HL-60 (cell line): ENCODE measurements at regions not wholly inside any gene's neighbourhood (a gene's known extent, or its start where the extent isn't known, plus 50 kb on each side); places are given as distances from the start of the nearest gene placed in this dataset.

ENCODE experiments used
- POLR2AphosphoS5 ChIP-seq: IDR thresholded peaks from 2 replicates; pipeline ENCODE4 v1.6.1; 2012; ENCODE audit warnings: low read depth
- TF ChIP-seq, protein P1 (sequence below): IDR thresholded peaks from one replicate; pipeline ENCODE4 v1.5.1; 2011; ENCODE audit warnings: low read length, control low read depth, inconsistent platforms; ENCODE audit not compliant: insufficient read depth

DNA sequence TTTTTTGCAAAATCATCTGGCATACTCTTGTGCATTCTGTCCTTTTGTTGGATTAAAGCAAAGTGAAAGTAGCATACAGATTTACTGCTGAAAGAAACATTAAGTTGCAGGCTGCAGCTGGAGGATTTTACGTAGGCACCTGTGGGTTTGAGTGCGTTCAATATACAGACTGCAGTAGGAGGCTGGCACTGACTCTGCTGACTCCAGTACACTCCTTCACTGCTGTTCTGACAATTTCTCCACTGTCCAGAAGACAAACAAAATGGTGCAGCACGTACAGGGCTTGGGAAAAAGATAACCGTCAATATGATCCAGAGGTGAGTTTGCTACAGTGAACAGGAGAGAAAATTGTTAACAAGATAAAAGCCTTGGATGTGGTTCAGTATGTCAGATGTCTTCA, 73.3 kb downstream of the TANC2 start:
- TF ChIP-seq, protein P1, sequence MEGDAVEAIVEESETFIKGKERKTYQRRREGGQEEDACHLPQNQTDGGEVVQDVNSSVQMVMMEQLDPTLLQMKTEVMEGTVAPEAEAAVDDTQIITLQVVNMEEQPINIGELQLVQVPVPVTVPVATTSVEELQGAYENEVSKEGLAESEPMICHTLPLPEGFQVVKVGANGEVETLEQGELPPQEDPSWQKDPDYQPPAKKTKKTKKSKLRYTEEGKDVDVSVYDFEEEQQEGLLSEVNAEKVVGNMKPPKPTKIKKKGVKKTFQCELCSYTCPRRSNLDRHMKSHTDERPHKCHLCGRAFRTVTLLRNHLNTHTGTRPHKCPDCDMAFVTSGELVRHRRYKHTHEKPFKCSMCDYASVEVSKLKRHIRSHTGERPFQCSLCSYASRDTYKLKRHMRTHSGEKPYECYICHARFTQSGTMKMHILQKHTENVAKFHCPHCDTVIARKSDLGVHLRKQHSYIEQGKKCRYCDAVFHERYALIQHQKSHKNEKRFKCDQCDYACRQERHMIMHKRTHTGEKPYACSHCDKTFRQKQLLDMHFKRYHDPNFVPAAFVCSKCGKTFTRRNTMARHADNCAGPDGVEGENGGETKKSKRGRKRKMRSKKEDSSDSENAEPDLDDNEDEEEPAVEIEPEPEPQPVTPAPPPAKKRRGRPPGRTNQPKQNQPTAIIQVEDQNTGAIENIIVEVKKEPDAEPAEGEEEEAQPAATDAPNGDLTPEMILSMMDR: no peak
- TF ChIP-seq POLR2AphosphoS5: no peak
